ENCODE measurements at regions not wholly inside any gene's neighbourhood (a gene's known extent, or its start where the extent isn't known, plus 50 kb on each side); places are given as distances from the start of the nearest gene placed in this dataset.
"Not testable (repeated sequence)": the region's sequence is repeated elsewhere in the genome, so short reads cannot be mapped to it uniquely, and the experiment has no call there.

GRCh38 chr9:24073666-24074065 is 247.6 kb upstream of the ELAVL2 start:
- Mint-ChIP-seq H3K27me3 (ENCODE audit: low read depth) (no peaks in the 10 kb centered on the region), H3K4me1 (no peaks in the 10 kb centered on the region), H3K27ac (no peak overlapping the region), H3K36me3 (ENCODE audit: low read depth) (no peaks in the 10 kb centered on the region), H3K4me3 (no peak overlapping the region), H3K9me3 (no peaks in the 10 kb centered on the region)
- no peak for TF ChIP-seq CTCF (IDR thresholded peaks at IDR 0.05; ENCODE audit: unreplicated experiment in 3 of 3)

- Mint-ChIP-seq H3K36me3 (ENCODE audit: low read depth) (no peaks in the 10 kb centered on the region), H3K27me3 (ENCODE audit: low read depth) (no peaks in the 10 kb centered on the region), H3K4me3 (no peak overlapping the region), H3K4me1 (no peaks in the 10 kb centered on the region), H3K9me3 (no peaks in the 10 kb centered on the region), H3K27ac (no peak overlapping the region)
- TF ChIP-seq CTCF (IDR thresholded peaks at IDR 0.05; ENCODE audit: unreplicated experiment in 3 of 3) = no peak
These were observed 247.1 kb upstream of the ELAVL2 start for GRCh38 chr9:24073007-24073592.

GRCh38 chr9:24071716-24072115 is 245.7 kb upstream of the ELAVL2 start:
- TF ChIP-seq CTCF (IDR thresholded peaks at IDR 0.05; ENCODE audit: unreplicated experiment in 3 of 3) = no peak
- H3K27ac Mint-ChIP-seq = no peak overlapping the region
- H3K27me3 Mint-ChIP-seq (ENCODE audit: low read depth) = peaks cover 3% of the 10 kb centered on the region
- no peaks in the 10 kb centered on the region for H3K9me3 Mint-ChIP-seq
- H3K4me3 Mint-ChIP-seq = no peak overlapping the region
- H3K36me3 Mint-ChIP-seq (ENCODE audit: low read depth) = no peaks in the 10 kb centered on the region
- no peaks in the 10 kb centered on the region for H3K4me1 Mint-ChIP-seq

GRCh38 chr9:24071091-24071490 is 245.1 kb upstream of the ELAVL2 start:
- Mint-ChIP-seq H3K27ac (no peak overlapping the region), H3K4me1 (no peaks in the 10 kb centered on the region), H3K9me3 (no peaks in the 10 kb centered on the region), H3K27me3 (ENCODE audit: low read depth) (peaks cover 3% of the 10 kb centered on the region), H3K36me3 (ENCODE audit: low read depth) (no peaks in the 10 kb centered on the region), H3K4me3 (no peak overlapping the region)
- no peak for TF ChIP-seq CTCF (IDR thresholded peaks at IDR 0.05; ENCODE audit: unreplicated experiment in 3 of 3)

- not testable (repeated sequence) for H3K9me3 Mint-ChIP-seq; H3K27ac Mint-ChIP-seq; H3K4me1 Mint-ChIP-seq; H3K27me3 Mint-ChIP-seq (ENCODE audit: low read depth); H3K4me3 Mint-ChIP-seq; H3K36me3 Mint-ChIP-seq (ENCODE audit: low read depth)
These were observed 241.1 kb upstream of the ELAVL2 start for GRCh38 chr9:24067107-24067506.

- Mint-ChIP-seq H3K36me3 (ENCODE audit: low read depth) (no peaks in the 10 kb centered on the region), H3K27ac (no peak overlapping the region), H3K4me3 (no peak overlapping the region), H3K27me3 (ENCODE audit: low read depth) (no peaks in the 10 kb centered on the region), H3K4me1 (no peaks in the 10 kb centered on the region), H3K9me3 (no peaks in the 10 kb centered on the region)
- no peak for TF ChIP-seq CTCF (IDR thresholded peaks at IDR 0.05; ENCODE audit: unreplicated experiment in 3 of 3)
These were observed 233.6 kb upstream of the ELAVL2 start for GRCh38 chr9:24059651-24060050.

All from nephron (organoid).